K562 (cell line): ENCODE measurements at regions not wholly inside any gene's neighbourhood (a gene's known extent, or its start where the extent isn't known, plus 50 kb on each side); places are given as distances from the start of the nearest gene placed in this dataset.

Source experiments
- ATAC-seq: fragments of 200-7000 bp; cut with Tn5 transposase; 3 replicates; pipeline ENCODE4 v1.9.1; 2020; ENCODE audit warnings: moderate library complexity
- BruUV-seq: library from RNA; stranded (reverse); fragments of 400-500 nt; replicated peaks from 2 replicates; lab custom pipeline; 2021; lab: Mats Ljungman, UMichigan
- CTCF ChIA-PET: fragments of 300-600 bp; formaldehyde crosslinking; extraction: SDS; loops from one replicate; lab custom pipeline; 2021; ENCODE audit warnings: low intra/inter-chr PET ratio; lab: Yijun Ruan, JAX
- POLR2A ChIA-PET: fragments of 300-600, 350-650 bp; sonication (Branson Sonifier 250); formaldehyde crosslinking; extraction: SDS; loops from one replicate; lab custom pipeline; 2021; ENCODE audit warnings: antibody characterized with exemption, inconsistent platforms; lab: Yijun Ruan, JAX
- DNase-seq, 4 experiments: peaks; one replicate each; pipeline versions ENCODE4 v3.0.0 to v3.0.0-alpha.2; 2011 to 2018; ENCODE audit warnings: low spot score in 3 of 4, mixed read lengths in 3 of 4; ENCODE audit errors: extremely low read depth in 1 of 4
- FAIRE-seq: peaks from 2 replicates; lab custom pipeline; 2011; peaks lifted over from hg19 to GRCh38; lab: Jason Lieb, UNC
- H2AFZ ChIP-seq: 2 replicates; pipeline ENCODE4 v1.6.0; 2011; ENCODE audit warnings: low read depth, low read length, control low read depth, inconsistent platforms
- H3K27ac ChIP-seq: fragments of 200-600 bp; 3 replicates; pipeline ENCODE4 v1.8.0; 2011; ENCODE audit warnings: low read depth, mild to moderate bottlenecking, control low read depth, inconsistent platforms, low read length, moderate library complexity, mixed read lengths; ENCODE audit errors: extremely low read depth
- H3K27me3 ChIP-seq, 2 experiments: fragments of 300-600 bp in 1 of 2; 2 replicates in 1 of 2; 3 replicates in 1 of 2; pipeline versions ENCODE4 v1.6.0 to v1.8.0; 2011; ENCODE audit warnings: inconsistent platforms in 2 of 2, low read length in 2 of 2, mild to moderate bottlenecking in 1 of 2, mixed read lengths in 1 of 2, moderate library complexity in 1 of 2; ENCODE audit not compliant: control insufficient read depth in 2 of 2, insufficient read depth in 2 of 2
- H3K36me3 ChIP-seq: fragments of 300-600 bp; 3 replicates; pipeline ENCODE4 v1.8.0; 2011; ENCODE audit warnings: mild to moderate bottlenecking, low read length, inconsistent platforms; ENCODE audit not compliant: control insufficient read depth, insufficient read depth
- H3K4me1 ChIP-seq, 2 experiments: fragments of 200-600 bp in 1 of 2; replicated peaks in 1 of 2; 2 replicates in 1 of 2; 3 replicates in 1 of 2; pipeline versions ENCODE4 v1.5.1 to v1.8.0; 2011; ENCODE audit warnings: inconsistent platforms in 2 of 2, low read length in 2 of 2, mild to moderate bottlenecking in 1 of 2, mixed read lengths in 1 of 2, moderate library complexity in 1 of 2; ENCODE audit not compliant: control insufficient read depth in 2 of 2, insufficient read depth in 2 of 2
- H3K4me2 ChIP-seq: 2 replicates; pipeline ENCODE4 v1.6.1; 2011; ENCODE audit warnings: low read length, control low read depth, inconsistent platforms, mixed read lengths; ENCODE audit not compliant: insufficient read depth
- H3K4me3 ChIP-seq: fragments of 200-600 bp; sonication (generic), shearing (Covaris generic); 2 replicates; pipeline ENCODE4 v1.5.1; 2016; ENCODE audit warnings: control low read depth, inconsistent platforms
- H3K79me2 ChIP-seq: fragments of 200-600 bp; 3 replicates; pipeline ENCODE4 v1.8.0; 2011; ENCODE audit warnings: low read length, inconsistent platforms; ENCODE audit not compliant: control insufficient read depth, insufficient read depth
- H3K9ac ChIP-seq, 2 experiments: 2 replicates each; pipeline versions ENCODE4 v1.6.0 to v1.6.1; 2011; ENCODE audit warnings: low read depth in 2 of 2, low read length in 2 of 2, control low read depth in 1 of 2, inconsistent platforms in 1 of 2, mild to moderate bottlenecking in 1 of 2, mixed read lengths in 1 of 2; ENCODE audit not compliant: insufficient read depth in 1 of 2
- H3K9me1 ChIP-seq: one replicate; pipeline ENCODE4 v1.6.0; 2011; ENCODE audit warnings: inconsistent platforms, mild to moderate bottlenecking, low read length, moderate library complexity; ENCODE audit not compliant: control insufficient read depth, insufficient read depth
- H3K9me3 ChIP-seq: replicated peaks from 2 replicates; pipeline ENCODE4 v1.5.1; 2011; ENCODE audit warnings: low read depth, low read length, inconsistent platforms; ENCODE audit not compliant: control insufficient read depth, insufficient read depth
- H4K20me1 ChIP-seq: replicated peaks from 2 replicates; pipeline ENCODE4 v1.6.1; 2011; ENCODE audit warnings: low read length, inconsistent platforms, mixed read lengths; ENCODE audit not compliant: control insufficient read depth, insufficient read depth
- ARHGAP35 ChIP-seq: fragments of 450-650 bp; IDR thresholded peaks from 2 replicates; pipeline ENCODE4 v1.6.1; 2018; ENCODE audit not compliant: partially characterized antibody
- DPF2 ChIP-seq: fragments of 450-650 bp; IDR thresholded peaks from 2 replicates; pipeline ENCODE4 v1.6.1; 2016
- GABPA ChIP-seq: fragments of 200-800 bp; sonication (Bioruptor generic); conservative IDR thresholded peaks from 2 replicates; pipeline ENCODE4 v1.6.1; 2016; ENCODE audit warnings: low read depth, missing genetic modification characterization, missing compliant biosample characterization
- GABPB2 ChIP-seq: fragments of 250-450 bp; sonication (Bioruptor Pico); conservative IDR thresholded peaks from 2 replicates; pipeline ENCODE4 v1.5.1; 2021; ENCODE audit warnings: mild to moderate bottlenecking
- HMGN3 ChIP-seq: IDR thresholded peaks from 2 replicates; pipeline ENCODE4 v1.6.1; 2011; ENCODE audit warnings: borderline replicate concordance, low read depth, mild to moderate bottlenecking, mixed read lengths, low read length; ENCODE audit not compliant: insufficient read length; ENCODE audit errors: extremely low read depth
- HMGXB4 ChIP-seq: sonication (generic); formaldehyde crosslinking; IDR thresholded peaks from 2 replicates; pipeline ENCODE4 v1.8.1; 2023; ENCODE audit warnings: mild to moderate bottlenecking, missing genetic modification reagents
- PHF20 ChIP-seq: fragments of 450-650 bp; IDR thresholded peaks from 2 replicates; pipeline ENCODE4 v1.6.1; 2018; ENCODE audit not compliant: partially characterized antibody
- PURB ChIP-seq: sonication (generic); formaldehyde crosslinking; IDR thresholded peaks from 2 replicates; pipeline ENCODE4 v1.9.0; 2021; ENCODE audit warnings: low read depth, mild to moderate bottlenecking, missing genetic modification reagents
- ZNF518B ChIP-seq: fragments of 250-450 bp; sonication (Bioruptor Pico); IDR thresholded peaks from 2 replicates; pipeline ENCODE4 v1.5.0; 2021; ENCODE audit warnings: mild to moderate bottlenecking, moderate library complexity
- WGBS: fragments of 100-300 bp; shearing (Covaris generic); methylation state at CpG from one replicate; pipeline ENCODE4 v1.1.6; 2016; ENCODE audit warnings: low coverage, mixed read lengths; ENCODE audit not compliant: insufficient coverage; ENCODE audit errors: missing lambda C conversion rate; 5-methylcytosine and 5-hydroxymethylcytosine counted together
- in situ Hi-C: fragments of 300-500 bp; cut with MboI; formaldehyde crosslinking; loops from 4 replicates; pipeline ENCODE4 v1.15.0; 2018; ENCODE audit warnings: inconsistent platforms, mixed read lengths
- intact Hi-C: fragments of 100-400 bp; cut with micrococcal nuclease; formaldehyde crosslinking; loops from 2 replicates; pipeline ENCODE4 v1.14.2; 2022

- 2% methylated on average over 4 of the region's 4 CpGs for WGBS
- H3K79me2 ChIP-seq, result no peaks in the 10 kb centered on the region
- ATAC-seq, result no peak
- peaks cover 0 to 5% of the 10 kb centered on the region in 2 experiments; a peak in 2 of 5 replicates for H3K27me3 ChIP-seq
- H4K20me1 ChIP-seq, result no peaks in the 10 kb centered on the region
- no TSS peak for BruUV-seq
- H3K4me3 ChIP-seq, result no peak overlapping the region
- in situ Hi-C loops (no loop called here), intact Hi-C loops (no loop called here)
- no peaks in the 10 kb centered on the region for H3K9me1 ChIP-seq
- no peak overlapping the region for H3K4me2 ChIP-seq
- FAIRE-seq, result no peak
- no peak overlapping the region for H3K9ac ChIP-seq
- H3K9me3 ChIP-seq, result no peaks in the 10 kb centered on the region
- TF ChIP-seq GABPA (no peak), GABPB2 (CRISPR knock-in tag) (no peak), HMGN3 (no peak), DPF2 (no peak), ARHGAP35 (no peak), ZNF518B (CRISPR knock-in tag) (no peak), PHF20 (no peak), PURB (CRISPR knock-in tag) (no peak), HMGXB4 (no peak)
- CTCF ChIA-PET, result no interaction called here
- H3K27ac ChIP-seq, result no peak overlapping the region
- no peaks in the 10 kb centered on the region for H3K36me3 ChIP-seq
- no peak for DNase-seq
- no peaks in the 10 kb centered on the region for H3K4me1 ChIP-seq
- H2AFZ ChIP-seq, result no peak overlapping the region
- POLR2A ChIA-PET, result no interaction called here
These were observed 51.3 kb upstream of the TMC5 start for GRCh38 chr16:19366391-19366790.
